ENCODE measurements at regions not wholly inside any gene's neighbourhood (a gene's known extent, or its start where the extent isn't known, plus 50 kb on each side); places are given as distances from the start of the nearest gene placed in this dataset.
"Not testable (repeated sequence)": the region's sequence is repeated elsewhere in the genome, so short reads cannot be mapped to it uniquely, and the experiment has no call there.

DNA sequence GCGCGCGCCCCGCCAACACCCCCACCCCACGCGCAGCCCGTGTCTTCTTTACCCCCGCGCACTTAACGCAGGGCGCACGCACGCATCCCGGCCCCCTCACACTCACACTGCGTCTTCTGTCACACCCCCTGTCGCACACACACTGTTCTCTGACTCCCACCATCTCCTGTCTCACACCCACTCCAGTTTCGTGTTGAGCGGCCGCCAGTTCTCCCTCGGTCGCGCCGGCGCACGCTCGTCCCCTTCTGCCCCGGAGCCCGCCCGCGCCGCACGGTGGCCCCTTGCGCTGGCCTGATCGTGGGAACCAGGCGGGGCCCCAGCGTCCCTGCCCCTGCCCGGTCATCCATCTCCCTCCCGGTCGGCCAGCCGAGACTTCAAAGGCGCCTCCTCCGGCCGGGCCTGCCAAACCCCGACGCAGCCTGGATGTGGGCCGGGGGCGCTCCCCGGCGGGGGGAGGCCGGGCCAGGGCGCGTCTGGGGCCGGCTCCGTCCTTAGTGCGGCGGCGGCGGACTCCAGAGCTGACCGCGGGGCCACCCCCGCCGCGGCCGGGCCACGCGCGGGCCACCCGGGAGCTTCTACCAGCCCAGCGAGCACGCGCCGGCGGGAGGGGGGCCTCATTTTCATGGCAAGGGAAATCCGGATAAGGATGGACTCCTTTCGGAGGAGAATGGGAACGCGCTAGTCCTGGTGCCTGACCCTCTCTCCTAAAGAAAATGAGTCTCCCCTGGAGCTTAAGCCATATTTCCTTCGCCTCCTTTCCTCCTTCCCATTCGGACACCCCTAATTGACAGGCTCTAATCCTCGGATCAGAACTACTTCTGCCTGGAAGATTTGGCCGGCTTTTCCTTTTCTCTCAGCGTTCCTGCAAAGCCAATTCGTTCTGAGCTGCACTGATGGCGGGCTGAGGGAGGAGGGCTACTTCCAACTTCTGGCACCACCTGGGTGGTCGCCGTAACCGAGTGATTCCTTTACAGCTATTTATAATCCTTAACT is 82.0 kb upstream of the HMGA2 start:
- Histone ChIP-seq H2AFZ (ENCODE audit: low read length) (no peak overlapping the region), H4K20me1 (ENCODE audit: insufficient read depth, low read length) (no peaks in the 10 kb centered on the region), H3K4me1 (ENCODE audit: insufficient read depth, low read length, poor library complexity, severe bottlenecking) (no peaks in the 10 kb centered on the region), H3K79me2 (ENCODE audit: insufficient read depth, low read depth, low read length) (no peaks in the 10 kb centered on the region), H3K9me3 (ENCODE audit: low read length) (no peaks in the 10 kb centered on the region), H3K27ac (ENCODE audit: low read depth, low read length, poor library complexity, severe bottlenecking) (no peak overlapping the region), H3K9me2 (ENCODE audit: insufficient read depth, low read length) (no peaks in the 10 kb centered on the region), H3K4me3 (ENCODE audit: low read depth, low read length, poor library complexity, severe bottlenecking) (no peak overlapping the region), H3K36me3 (ENCODE audit: insufficient read depth, low read length) (no peaks in the 10 kb centered on the region), H3K4me2 (ENCODE audit: low read length) (no peak overlapping the region)
- DNase-seq (ENCODE audit: low spot score) = no peak
- ChIA-PET POLR2A (interaction anchor here (0.9 kb wide), 1 partner anchor 11 kb away, joined by 3 read pairs; no protein-coding TSS in a partner anchor), CTCF (ENCODE audit: unreplicated experiment) (no interaction called here)
- TF ChIP-seq, protein P1, sequence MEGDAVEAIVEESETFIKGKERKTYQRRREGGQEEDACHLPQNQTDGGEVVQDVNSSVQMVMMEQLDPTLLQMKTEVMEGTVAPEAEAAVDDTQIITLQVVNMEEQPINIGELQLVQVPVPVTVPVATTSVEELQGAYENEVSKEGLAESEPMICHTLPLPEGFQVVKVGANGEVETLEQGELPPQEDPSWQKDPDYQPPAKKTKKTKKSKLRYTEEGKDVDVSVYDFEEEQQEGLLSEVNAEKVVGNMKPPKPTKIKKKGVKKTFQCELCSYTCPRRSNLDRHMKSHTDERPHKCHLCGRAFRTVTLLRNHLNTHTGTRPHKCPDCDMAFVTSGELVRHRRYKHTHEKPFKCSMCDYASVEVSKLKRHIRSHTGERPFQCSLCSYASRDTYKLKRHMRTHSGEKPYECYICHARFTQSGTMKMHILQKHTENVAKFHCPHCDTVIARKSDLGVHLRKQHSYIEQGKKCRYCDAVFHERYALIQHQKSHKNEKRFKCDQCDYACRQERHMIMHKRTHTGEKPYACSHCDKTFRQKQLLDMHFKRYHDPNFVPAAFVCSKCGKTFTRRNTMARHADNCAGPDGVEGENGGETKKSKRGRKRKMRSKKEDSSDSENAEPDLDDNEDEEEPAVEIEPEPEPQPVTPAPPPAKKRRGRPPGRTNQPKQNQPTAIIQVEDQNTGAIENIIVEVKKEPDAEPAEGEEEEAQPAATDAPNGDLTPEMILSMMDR (conservative IDR thresholded peaks at IDR 0.05; ENCODE audit: low read length) = no peak
- TF ChIP-seq EZH2phosphoT487 (IDR thresholded peaks at IDR 0.05; ENCODE audit: borderline replicate concordance, low read depth, low read length) = no peak
- BruUV-seq (replicated peaks) = no TSS peak
- intact Hi-C loops (cut with micrococcal nuclease; ENCODE audit: unreplicated experiment) = no loop called here

DNA sequence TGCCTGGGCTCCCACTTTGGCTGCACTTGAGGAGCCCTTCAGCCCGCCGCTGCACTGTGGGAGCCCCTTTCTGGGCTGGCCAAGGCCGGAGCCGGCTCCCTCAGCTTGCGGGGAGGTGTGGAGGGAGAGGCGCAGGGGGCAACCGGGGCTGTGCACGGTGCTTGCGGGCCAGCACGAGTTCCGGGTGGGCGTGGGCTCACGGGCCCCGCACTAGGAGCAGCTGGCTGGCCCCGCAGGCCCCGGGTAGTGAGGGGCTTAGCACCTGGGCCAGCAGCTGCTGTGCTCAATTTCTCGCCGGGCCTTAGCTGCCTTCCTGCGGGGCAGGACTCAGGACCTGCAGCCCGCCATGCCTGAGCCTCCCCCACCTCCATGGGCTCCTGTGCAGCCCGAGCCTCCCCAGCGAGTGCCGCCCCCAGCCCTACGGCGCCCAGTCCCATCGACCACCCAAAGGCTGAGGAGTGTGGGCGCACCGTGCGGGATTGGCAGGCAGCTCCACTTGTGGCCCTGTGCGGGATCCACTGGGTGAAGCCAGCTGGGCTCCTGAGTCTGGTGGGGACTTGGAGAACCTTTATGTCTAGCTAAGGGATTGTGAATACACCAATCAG is 79.9 kb upstream of the HMGA2 start:
- H3K36me3 ChIP-seq (ENCODE audit: insufficient read depth, low read length); H3K4me1 ChIP-seq (ENCODE audit: insufficient read depth, low read length, poor library complexity, severe bottlenecking); POLR2A ChIA-PET; H2AFZ ChIP-seq (ENCODE audit: low read length); H3K4me3 ChIP-seq (ENCODE audit: low read depth, low read length, poor library complexity, severe bottlenecking); intact Hi-C loops (cut with micrococcal nuclease; ENCODE audit: unreplicated experiment); H3K27ac ChIP-seq (ENCODE audit: low read depth, low read length, poor library complexity, severe bottlenecking); BruUV-seq (replicated peaks); DNase-seq (ENCODE audit: low spot score); H3K9me2 ChIP-seq (ENCODE audit: insufficient read depth, low read length); H4K20me1 ChIP-seq (ENCODE audit: insufficient read depth, low read length); CTCF ChIA-PET (ENCODE audit: unreplicated experiment); H3K9me3 ChIP-seq (ENCODE audit: low read length); H3K4me2 ChIP-seq (ENCODE audit: low read length); H3K79me2 ChIP-seq (ENCODE audit: insufficient read depth, low read depth, low read length): not testable (repeated sequence)

DNA sequence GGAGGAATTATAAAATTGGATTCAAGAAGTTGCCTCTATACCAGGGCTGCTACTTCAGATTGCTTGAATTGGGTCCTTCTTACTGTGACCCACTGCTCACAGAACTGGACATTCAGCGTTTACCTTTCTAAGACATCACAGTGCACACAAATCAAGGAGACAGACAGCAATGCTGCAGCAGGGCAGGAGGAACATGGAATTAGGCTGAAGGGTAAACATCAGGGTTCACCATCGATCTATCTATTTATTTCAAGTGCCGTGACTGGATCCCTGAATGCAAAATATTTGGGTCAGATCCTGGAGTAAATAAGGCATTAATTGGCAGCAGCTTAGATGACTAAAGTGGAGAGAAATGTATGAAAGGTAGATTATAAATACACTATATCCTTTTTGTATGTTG is 76.9 kb upstream of the HMGA2 start:
- intact Hi-C loops (cut with micrococcal nuclease; ENCODE audit: unreplicated experiment) = no loop called here
- POLR2A ChIA-PET = no interaction called here
- TF ChIP-seq, protein P1 (conservative IDR thresholded peaks at IDR 0.05; ENCODE audit: low read length) = no peak
- no peak for TF ChIP-seq EZH2phosphoT487 (IDR thresholded peaks at IDR 0.05; ENCODE audit: borderline replicate concordance, low read depth, low read length)

More for the DNA sequence above, 76.9 kb upstream of the HMGA2 start:
- CTCF ChIA-PET (ENCODE audit: unreplicated experiment) = no interaction called here
- Histone ChIP-seq H3K36me3 (ENCODE audit: insufficient read depth, low read length) (no peaks in the 10 kb centered on the region), H3K9me3 (ENCODE audit: low read length) (no peaks in the 10 kb centered on the region), H3K79me2 (ENCODE audit: insufficient read depth, low read depth, low read length) (no peaks in the 10 kb centered on the region), H2AFZ (ENCODE audit: low read length) (no peak overlapping the region), H3K27ac (ENCODE audit: low read depth, low read length, poor library complexity, severe bottlenecking) (no peak overlapping the region), H4K20me1 (ENCODE audit: insufficient read depth, low read length) (no peaks in the 10 kb centered on the region), H3K9me2 (ENCODE audit: insufficient read depth, low read length) (no peaks in the 10 kb centered on the region), H3K4me2 (ENCODE audit: low read length) (no peak overlapping the region), H3K4me1 (ENCODE audit: insufficient read depth, low read length, poor library complexity, severe bottlenecking) (no peaks in the 10 kb centered on the region), H3K4me3 (ENCODE audit: low read depth, low read length, poor library complexity, severe bottlenecking) (no peak overlapping the region)
- BruUV-seq (replicated peaks) = no TSS peak
- DNase-seq (ENCODE audit: low spot score) = no peak

Data from OCI-LY7 (cell line).